HG02981 (cell line): ENCODE measurements at regions not wholly inside any gene's neighbourhood (a gene's known extent, or its start where the extent isn't known, plus 50 kb on each side); places are given as distances from the start of the nearest gene placed in this dataset.
"Not testable (repeated sequence)": the region's sequence is repeated elsewhere in the genome, so short reads cannot be mapped to it uniquely, and the experiment has no call there.

Source experiments
- ATAC-seq: cut with Tn5 transposase; IDR thresholded peaks from one replicate; pipeline ENCODE4 v1.9.1; 2021; ENCODE audit warnings: mild to moderate bottlenecking, moderate library complexity; ENCODE audit not compliant: unreplicated experiment

DNA sequence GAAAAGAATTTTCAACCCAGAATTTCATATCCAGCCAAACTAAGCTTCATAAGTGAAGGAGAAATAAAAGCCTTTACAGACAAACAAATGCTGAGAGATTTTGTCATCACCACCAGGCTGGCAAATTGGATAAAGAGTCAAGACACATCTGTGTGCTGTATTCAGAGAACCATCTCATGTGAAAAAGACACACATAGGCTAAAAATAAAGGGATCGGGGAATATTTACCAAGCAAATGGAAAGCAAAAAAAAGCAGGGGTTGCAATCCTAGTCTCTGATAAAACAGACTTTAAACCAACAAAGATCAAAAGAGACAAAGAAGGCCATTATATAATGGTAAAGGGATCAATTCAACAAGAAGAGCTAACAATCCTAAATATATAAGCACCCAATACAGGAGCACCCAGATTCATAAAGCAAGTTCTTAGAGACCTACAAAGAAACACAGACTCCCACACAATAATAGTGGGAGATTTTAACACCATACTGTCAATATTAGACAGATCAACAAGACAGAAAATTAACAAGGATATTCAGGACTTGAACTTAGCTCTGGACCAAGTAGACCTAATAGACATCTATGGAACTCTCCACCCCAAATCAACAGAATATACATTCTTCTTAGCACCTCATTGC is 55.9 kb upstream of the ACSM6 start:
- ATAC-seq: not testable (repeated sequence)

DNA sequence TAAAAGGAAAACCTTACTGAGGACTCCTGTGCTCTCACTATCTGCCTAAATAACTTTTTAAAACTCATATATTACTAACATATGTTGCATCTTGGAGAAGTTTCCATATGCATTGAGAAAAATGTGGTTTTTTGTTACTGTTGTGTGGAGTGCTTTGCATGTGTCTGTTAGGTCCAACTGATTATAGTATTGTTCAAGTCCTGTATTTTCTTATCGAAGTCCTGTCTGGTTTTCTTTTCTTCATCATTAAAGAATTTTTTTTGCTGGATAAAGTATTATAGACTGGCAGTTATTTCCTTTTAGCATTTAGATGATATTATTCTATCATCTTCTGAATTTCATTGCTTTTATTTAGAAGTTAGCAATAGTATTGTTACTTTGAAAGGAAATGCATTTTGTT is 59.5 kb upstream of the ACSM6 start:
- ATAC-seq: no peak

DNA sequence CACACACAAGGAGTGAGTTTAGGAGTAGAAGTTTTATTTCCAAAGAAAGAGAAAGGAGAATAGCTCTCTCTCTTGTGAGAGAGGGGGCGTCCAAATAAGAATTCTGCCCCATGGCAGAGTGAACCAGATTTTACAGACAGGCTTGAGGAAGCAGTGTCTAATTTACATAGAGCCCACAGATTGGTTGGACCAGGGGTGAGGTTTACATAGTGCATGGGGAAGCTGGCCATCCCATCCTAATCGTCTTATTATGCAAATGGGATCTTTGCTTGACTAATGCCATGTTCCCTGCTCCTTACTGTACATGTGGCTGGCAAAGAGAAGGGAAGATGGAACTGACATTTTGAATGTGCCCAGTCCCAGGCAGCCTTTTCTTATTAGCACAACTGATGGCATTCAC is 60.0 kb upstream of the ACSM6 start:
- no peak for ATAC-seq

DNA sequence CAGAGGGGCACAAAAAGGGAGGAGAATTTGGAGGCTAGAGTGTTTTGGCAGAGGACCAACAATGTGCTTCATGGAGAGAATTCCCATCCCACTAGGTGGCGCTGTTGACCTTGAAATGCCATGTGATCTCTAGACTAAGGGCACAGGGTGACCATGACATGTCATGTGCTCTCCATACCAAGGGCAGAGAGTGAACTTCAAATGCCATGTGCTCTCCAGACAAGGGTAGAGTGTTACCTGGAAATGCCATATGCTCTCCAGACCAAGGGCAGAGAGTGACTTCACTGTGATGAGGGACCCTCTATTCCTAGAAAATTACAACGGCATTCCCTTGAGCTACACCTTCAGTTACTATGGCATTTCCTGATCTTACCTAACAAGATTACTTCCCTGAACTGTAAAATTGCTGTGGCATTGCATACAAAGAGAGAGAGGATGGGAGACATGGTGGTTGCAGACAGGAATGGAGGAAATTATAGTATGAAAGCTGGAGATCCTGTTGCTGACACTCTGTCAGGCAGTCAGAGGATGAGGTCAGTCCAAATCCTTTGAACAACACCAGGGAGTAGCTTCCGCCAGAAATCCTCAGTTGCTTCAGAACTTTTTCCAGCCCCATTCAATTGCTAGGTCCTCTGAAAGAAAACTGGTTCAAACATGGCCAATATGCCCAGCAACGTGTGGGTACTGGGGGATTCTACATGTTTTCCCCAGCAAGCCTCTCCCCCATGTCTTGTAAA is 60.9 kb upstream of the ACSM6 start:
- peak; percentile 83 for ATAC-seq

DNA sequence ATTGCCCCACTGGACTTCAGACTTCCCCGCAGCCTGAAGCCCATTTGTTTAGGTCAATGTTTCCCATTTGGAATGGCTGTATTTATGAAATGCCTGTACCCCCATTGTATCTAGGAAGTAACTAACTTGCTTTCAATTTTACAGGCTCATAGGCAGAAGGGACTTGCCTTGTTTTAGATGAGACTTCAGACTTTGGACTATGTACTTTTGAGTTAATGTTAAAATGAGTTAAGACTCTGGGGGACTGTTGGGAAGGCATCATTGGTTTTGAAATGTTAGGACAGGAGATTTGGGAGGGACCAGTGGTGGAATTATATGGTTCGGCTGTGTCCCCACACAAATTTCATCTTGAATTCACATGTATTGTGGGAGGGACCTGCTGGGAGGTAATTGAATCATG is 61.1 kb upstream of the CYP2C8 start:
- ATAC-seq: not testable (repeated sequence)

DNA sequence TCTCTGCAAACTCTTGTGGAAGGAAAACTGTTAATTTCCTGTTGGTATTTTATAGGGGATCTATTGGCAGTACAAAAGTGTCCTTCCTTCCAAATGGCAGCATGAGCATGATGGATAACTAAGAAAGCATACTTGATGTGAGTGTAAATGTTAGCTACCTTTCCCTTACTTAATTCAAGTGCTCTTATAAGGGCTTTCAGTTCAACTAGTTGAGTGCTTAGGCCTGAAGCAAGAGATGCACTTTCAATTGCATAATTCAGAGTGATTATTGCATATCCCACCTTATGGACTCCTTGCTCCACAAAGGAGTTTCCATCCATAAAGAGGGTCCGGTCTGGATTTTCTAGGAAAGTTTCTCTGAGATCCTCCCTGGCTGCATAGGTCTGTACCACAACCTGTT is 56.3 kb upstream of the CYP2C8 start:
- ATAC-seq: no peak

DNA sequence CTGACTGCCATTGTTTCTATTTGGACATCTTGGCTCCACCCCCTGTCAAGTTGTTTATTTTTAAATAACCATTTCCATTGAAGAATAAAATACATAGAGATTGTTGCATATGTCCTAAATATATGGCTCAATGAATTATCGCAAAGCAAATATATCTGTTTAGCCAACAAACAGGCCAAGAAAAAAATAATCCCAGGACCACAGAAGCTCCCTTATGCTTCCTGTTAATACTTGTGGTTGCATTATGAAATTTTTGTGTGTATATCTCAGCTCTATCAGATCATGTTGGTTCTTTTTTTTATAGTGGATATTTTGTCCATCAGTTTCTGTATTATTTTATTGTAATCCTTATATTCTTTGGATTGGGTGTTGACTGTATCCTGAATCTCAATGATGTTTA is 53.4 kb upstream of the CYP2C8 start:
- no peak for ATAC-seq

DNA sequence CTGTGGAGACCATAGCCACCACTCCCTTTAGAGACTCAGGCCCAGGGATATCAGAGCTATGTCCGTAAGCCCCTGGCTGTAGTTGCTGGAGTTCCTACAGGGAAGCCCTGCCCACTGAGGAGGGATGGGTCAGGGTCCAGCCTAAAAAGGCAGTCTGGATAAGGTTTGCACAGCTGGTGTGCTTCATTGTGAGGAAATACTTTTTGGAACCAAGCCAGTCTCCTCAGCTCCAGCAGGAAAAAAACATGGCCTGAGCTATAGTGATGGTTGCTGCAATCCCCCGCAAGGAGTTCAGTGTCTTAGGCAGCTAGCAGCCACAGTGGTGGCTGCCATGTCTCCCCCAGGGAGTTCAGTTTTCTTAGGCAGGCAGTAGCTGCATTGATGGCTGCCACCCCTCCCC is 52.6 kb upstream of the CYP2C8 start:
- ATAC-seq: no peak
